NCI-H460 (cell line): ENCODE measurements at regions not wholly inside any gene's neighbourhood (a gene's known extent, or its start where the extent isn't known, plus 50 kb on each side); places are given as distances from the start of the nearest gene placed in this dataset.

Source experiments
- DNase-seq: peaks from one replicate; pipeline ENCODE4 v3.0.0-alpha.2; 2016; ENCODE audit warnings: low read depth; ENCODE audit errors: extremely low read depth

DNA sequence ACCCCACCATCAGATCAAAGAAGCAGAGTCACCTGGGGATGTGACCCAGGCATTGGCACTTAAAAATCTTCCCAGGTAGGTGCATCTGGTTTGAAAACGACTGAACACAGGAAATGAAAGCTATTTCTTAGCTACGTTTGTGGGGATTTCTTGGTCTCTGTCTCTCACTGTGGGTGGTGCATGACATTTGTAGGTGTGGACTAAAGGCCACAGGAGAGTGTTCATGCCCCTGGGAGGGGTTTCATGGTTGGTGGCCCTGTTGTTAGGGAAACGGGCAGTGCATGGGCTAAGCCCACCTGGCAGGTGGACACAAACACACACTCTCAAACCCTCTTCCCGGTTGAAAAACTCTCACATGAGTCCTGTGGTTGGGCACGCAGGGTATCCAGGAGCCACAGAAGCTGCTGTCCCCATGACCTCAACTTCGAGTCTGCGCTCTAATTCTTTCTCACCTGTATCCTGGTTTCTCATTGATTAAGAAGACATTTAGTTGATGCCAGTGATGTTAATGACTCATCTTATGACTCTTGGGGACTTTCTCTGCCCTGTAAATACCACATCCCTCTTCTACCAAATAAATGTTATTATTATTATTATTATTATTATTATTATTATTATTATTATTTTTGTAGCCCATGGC is 119.4 kb downstream of the MRPS6 start:
- no peak for DNase-seq

DNA sequence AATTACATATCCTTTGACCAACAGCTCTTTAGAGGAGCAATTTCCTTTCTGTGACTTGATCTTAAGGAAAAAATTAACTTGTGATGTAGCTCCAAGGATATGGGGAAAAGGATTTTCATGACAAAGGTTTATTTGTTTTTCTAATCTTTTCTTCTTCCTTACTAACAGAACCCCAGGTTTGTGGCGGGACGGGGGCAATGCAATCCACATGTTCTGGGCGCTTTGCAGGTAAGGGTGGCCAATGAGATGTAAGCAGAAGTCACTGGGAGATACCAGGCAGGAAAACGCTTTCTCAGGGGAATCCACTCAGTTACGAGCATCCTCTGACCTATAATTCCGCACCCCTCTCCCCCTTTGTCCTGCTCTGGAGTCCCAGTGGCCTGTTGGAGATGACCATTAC is 122.0 kb downstream of the MRPS6 start:
- no peak for DNase-seq

DNA sequence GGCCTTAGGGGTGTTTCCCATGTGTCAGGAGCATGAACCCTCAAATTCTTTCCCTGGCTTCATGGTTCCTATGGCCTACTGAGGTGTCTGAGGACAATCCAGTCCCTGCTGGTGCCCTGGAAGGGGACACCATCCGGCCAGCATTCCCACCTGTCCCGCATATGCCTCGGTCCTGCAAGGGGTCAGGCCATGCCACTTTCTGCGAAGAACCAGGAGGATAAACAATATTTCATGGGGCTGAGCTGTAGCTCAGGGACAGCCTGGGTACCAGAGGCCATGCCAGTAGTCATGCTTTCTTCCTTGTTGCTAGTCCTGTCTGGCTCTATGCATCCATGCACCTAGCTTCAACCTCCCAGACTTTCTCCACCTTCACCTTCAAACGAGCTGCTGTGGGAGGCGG is 123.6 kb downstream of the MRPS6 start:
- DNase-seq = no peak

DNA sequence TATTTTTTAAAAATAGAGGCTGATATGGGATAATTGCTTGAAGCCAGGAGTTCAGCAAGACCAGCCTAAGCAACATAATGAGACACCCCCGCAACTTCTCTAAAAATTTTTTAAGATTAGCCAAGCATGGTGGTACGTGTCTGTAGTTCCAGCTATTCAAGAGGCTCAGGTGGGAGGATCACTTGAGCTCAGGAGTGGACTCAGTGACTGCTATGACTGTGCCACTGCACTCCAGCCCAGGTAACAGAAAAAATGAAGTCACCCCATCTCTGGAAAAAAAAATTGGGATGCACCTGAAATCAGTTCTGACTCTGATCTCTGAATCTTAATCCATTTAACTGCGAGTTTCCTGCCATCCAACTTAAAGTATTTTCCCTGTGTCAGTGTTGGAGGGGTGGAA is 124.2 kb downstream of the MRPS6 start:
- DNase-seq = no peak

DNA sequence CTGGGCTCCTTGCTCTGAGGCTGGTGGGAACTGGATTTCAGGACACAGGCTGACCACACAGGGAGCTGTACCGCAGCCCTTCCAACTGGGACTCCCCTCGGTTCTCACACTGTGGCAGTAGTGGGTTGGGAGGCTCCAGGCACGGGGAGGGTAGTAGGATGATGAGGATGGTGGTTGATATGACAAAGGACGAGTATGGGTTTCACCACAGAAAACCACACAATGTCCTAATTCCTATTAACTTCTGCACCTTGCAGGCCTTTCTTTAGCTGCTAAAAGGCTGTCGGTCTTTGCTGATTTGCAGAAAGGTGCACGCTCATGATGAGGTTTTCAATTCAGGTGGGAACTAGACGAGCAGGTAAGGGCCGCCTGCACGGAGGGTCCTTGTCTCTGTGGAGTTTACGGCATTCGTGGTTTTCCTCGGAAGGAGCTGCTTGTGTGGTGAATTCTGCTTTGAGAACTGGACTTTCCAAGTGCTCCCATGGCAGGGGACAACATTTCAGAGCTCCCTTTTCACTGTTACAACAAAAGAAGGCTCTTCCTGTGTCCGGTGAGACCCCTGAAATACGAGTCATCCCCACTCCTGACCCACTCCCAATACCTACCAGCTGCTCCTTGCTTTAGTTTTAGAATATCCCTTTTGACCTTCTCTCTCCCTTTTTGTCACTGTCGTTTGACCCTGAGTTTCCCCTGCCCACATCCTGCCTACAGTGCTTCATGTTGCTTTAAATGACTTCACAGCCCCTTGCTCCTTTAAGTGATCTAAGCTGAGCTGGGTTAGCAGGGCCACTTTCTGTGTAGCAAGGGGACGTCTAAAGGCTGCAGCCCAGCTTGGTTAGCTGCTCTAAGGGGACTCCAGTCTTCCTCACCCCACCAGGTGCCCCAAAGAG is 125.1 kb downstream of the MRPS6 start:
- no peak for DNase-seq

DNA sequence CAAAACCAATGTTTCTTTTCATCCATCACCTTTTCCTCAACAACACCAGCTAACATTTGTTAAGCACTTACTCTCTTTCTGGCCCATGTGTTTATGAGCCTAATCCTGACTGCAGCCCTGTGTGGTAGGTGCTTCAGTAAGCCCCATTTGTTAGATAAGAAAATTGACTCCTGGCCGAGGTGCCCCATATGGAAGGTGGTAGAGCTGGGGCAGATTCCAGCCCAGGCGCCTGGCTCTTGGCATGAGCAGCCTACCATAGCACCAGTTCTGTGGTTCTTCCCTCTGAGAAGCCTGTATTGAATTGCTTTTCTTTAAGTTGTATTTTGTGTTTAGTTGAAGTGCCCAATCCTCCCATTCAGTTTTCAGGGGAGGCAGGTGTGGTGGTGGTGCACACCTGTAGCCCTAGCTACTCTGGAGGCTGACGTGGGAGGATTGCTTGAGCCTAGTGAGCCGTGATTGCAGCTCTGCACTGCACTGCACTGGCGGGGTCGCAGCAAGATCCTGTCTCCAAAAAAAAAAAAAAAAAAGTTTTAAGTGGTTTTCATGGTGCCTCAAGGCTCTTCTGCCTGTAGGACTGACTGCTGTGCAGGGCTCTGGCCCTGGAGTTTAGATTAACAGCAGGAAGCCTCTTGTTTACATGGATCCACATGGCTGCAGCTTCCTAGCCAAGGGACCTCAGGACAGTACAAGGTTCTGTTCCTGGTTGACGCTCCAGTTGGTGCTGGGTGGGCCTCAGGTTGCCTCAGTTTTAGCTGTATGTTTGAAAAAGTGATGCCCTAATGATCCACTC is 125.9 kb downstream of the MRPS6 start:
- no peak for DNase-seq

DNA sequence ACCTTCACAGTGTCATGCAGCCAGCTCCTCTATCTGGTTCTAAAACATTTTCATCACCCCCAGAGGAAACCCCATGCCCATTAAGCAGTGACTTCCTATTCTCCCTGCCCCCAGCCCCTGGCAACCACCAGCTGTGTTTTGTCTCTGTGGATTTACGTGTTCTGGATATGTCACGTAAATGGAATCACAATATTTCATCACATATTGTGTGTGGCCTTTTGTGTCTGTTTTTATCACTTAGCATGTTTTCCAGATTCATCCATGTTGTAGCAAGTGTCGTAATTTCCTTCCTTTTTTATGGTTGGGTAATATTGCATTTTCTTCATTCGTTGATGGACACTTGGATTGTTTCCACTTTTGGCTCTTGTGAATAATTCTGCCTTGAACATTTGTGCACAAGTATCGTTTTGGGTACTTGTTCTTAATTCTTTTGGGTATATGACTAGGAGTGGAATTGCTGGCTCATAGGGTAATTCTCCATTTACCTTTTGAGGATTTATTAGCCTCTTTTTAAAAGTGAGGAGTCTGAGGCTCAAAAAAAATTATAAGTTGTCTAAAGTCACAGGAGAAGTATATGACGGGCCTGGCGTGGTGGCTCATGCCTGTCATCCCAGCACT is 127.0 kb downstream of the MRPS6 start:
- DNase-seq = no peak

DNA sequence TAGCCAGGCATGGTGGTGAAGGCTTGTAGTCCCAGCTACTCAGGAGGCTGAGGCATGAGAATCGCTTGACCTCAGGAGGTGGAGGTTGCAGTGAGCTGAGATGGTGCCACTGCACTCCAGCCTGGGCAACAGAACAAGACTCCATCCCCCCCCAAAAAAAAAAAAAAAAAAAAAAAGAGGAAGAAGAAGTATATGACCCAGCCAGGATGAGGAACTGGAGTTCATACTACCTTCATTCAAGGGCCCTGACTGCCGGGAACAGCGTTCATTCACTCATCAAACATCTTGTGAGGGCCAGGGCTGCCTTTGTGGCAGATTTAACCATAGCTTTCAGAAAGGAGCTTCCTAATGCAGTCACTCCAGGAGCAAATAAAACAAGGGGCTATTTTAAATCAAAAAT is 127.6 kb downstream of the MRPS6 start:
- DNase-seq = no peak

DNA sequence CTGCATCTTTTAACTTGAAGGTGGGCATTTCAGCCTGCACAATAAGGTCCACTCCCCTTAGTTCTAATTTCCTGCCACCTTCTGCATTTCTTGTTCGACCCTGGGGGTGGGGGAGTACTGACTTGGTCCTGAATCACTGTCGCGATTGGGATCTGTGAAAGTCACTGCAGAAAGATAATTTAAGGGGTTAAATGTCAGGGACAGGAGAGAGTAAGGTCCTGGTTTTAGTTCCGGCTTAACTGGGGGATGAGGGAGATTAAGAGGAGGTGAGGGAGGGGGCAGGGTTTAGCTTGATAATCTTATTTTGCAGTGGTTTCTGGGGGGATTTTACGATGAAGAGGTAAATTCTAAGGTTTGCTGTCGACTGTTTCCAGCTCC is 128.1 kb downstream of the MRPS6 start:
- DNase-seq = no peak

DNA sequence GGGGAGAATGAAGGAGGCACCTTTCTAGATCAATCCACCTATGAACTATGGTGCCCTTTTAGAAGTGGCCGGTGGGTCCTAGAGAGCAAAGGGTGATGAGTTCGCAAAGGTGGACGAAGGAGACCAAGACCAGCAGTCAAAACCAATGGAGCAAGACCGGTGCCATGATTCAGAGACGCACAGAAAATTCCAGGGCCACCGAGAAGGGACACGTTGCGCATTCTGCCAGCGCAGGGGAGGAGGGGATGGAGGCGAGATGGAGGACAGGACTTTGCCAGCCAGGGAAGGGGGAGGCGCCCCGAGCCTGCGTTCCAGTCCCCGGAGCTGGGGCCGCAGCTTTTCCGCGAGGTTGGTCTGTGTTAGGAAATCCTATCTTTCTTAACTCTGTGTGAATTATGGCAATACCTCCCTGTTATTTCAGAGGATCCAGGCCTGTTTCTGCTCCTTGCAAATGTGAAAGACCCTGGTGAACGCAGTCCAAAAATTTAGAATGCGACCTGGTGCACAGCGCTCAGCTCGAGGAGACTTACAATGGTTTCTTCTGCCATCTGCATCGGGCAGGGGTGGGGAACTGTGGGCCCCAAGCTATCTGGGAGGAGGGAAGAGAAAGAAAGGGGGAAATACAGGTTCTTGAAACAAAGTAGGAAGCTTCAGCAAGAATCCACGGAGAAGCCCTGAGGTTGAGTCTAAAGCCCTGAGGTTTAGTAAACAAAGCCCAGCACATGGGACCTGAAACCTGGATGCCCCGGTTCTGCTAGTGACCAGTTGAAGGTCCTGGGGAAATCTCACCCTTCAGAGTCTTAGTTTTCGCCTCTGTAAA is 129.4 kb downstream of the MRPS6 start:
- DNase-seq = no peak

DNA sequence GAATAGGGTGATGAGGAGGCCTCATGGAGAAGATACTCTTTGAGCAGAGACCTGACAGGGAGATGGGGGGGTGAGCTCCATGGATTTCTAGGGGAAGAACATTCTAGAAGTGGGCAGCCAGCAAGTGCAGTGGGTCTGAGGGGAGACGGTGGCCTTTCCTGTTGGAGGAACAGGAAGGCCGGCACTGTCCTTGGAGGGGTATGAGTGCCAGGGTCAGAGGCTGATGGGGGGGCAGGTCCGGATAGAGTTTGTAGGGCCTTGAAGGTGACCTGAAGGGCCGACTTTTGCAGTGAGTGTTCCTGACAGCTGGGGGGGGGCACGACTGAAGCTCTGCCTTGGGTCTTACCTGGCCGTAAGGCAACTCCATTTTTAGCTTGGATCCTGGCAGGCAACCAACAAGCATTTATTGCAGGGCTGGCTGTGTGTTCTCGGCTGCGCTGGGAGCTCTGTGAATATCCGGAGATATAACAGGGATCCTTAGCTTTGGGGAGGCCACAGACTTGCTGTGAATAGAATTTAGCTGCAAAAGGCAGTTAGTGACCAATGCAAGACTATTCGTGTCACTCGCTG is 130.6 kb downstream of the MRPS6 start:
- DNase-seq = no peak

DNA sequence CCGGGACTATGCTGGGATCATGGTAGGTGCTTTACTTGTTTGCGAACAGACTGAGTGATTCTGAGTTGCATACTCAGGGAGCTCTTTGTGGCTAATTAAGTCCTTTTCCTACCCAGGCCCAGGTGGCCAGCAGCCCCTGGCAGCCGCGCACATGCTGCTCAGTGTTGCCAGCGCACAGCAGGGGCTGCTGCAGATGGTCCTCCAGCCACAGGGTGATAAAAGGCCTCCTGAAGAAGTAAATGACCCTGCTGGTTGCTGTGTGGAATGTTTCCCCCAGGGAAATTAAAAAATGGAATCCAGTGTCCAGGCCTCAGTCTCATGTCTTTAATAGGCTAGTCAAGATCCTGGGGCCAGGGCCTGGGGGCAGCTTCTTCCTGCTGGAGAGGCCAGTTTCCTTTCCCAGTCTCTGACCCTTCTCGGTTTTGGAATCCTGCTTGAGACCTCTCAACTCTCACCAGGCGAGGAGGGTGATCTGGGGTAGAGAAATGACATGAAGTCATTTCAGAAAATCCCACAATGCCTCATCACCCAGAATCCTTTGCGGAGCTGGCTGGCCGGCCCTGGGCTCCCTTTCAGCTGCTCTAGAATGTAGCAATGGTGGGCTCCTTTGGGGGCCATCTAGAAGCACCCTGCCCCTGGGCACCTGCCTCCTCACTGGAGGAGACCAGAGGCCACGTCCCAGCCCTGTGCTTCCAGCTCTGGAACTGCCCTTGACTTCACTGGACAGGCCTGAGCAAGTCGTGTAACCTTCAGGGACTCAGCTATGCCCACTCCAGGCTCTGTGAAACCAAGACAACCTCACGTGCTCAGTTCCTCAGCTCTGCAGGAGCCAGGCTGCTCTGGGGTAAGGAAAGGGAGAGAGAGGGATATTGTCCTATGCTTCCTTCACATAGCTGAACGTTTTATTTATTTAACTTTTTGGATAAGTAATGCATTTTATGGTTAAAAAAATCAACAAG is 131.4 kb downstream of the MRPS6 start:
- DNase-seq = no peak

DNA sequence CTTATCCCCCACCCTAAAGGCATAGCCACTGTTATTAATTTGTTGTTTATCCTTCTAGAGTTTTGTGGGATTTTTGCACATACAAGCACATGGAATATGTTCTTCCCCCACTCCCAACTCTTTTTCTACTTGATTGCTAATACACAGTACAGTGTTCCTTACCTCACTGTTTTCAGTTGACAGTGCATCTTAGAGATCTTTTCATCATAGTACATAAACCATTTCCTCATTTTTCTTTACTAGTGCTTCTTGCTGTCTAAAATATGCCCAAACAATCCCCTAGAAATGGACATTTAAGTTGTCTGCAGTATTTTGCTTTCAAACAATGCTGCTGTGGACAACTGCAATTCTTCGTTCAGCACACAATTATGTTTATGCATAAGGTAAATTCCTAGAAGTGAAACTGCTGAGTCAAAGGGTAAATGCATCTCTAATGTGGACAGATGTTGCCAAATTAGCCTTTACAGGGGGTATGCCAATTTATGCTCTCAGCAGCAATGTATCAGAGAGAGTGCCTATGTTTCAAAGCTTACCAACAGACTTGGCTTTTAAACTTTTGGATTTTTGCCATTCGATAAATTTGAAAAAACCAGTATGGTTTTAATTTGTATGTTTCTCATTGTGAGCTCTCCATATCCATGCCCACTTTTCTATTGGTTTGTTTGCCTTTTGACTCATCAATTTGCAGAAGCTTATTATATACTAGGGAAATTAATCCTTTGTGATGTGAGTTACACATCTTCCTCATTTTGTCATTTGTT is 132.6 kb downstream of the MRPS6 start:
- no peak for DNase-seq

DNA sequence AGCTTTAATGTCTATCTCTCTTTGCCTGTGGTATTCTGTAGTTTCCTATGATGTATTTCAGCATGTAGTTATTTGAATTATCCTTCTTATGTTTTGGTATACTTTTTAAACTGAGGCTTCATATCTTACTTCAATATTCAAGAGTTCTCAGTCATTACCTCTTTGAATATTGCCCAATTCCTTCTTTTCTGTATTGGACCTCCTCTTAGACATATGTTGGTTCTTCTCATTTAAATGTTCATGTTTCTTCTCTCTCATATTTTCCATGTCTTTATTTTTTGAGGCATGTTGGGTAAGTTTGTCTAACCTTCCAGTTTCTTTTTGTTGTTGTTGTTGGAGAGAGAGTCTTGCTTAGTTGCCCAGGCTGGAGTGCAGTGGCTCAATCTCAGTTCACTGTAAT is 140.6 kb downstream of the MRPS6 start:
- no peak for DNase-seq

DNA sequence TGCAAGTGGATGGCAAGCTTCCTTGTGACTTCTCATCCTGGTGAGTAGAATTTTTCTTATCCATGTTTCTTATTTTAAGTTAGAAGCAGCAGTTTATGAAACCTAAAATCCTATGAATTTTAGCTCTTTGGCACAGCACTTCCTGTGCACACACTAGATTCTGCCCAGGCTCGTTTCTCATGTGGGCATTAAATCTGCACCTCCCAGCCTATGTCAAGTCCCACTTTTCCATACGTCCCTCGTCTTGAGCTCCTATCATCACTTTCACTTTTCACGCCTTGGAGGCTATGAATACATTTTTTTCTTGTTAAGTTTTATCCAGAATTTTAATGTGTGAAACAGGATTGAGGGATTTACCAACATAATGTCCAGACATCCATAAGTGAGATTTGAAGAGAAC is 142.1 kb downstream of the MRPS6 start:
- no peak for DNase-seq

DNA sequence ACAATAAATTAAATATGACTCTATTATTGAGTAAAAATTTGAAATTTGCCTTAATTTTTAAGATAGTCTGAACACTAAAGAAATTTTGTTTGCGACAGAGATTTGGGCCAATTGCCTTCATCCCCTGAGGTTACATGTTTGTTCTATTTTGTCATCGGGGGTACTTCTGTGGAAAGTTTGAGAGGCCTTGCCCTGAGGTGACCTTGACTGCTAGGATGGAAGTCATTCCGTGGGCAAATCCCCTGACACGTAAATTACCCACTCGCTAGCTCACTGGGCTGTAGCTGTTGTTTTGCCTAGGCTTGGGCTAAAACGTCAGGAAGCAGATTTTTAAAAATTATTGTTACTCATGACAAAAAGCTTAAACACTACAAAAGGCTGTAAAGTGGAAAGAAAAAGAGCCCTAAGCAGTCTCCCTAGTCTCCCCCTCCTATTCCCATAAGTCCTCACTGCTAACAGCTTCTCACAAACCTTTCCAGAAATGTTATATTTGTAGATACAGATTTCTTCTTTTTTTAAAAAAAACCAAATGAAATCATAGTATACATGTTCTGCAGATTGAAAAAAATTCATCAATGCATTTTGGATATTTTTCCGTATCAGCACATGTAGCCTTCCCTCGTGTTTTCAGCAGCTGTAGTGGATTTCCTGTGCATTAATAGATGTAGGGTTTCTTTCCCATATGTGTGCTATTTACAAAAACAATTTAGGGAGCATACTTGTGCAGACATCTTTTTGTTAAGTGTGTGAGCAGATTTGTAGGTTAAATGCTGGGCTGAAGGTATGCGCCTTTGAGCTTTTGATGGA is 142.7 kb downstream of the MRPS6 start:
- DNase-seq = no peak

DNA sequence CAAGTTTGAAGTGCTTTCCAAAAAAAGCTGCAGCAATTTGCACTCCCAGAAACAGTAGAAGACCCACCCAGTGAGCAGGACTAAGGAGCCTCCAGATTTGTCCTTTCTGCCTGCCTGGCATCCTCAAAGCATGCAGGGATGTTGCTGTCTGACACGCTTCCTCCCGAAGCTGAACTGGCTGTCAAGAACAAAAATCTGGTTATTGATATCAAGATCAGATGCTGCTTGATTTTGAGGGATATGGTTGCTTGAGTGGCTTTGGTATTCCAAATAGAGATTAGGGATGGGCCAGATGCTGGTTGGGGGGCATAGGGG is 143.3 kb downstream of the MRPS6 start:
- no peak for DNase-seq
